GM23338 (cell line): ENCODE measurements at regions not wholly inside any gene's neighbourhood (a gene's known extent, or its start where the extent isn't known, plus 50 kb on each side); places are given as distances from the start of the nearest gene placed in this dataset.

Experiments
- ATAC-seq: fragments of 200-7000 bp; cut with Tn5 transposase; 3 replicates; pipeline ENCODE4 v1.9.1; 2020
- DNase-seq: peaks from one replicate; pipeline ENCODE4 v3.0.0-alpha.2; 2015; ENCODE audit warnings: low spot score
- H2AFZ ChIP-seq: fragments of 200-600 bp; sonication (generic); 2 replicates; pipeline ENCODE4 v1.8.0; 2016; ENCODE audit warnings: antibody characterized with exemption, mild to moderate bottlenecking, moderate library complexity
- H3F3A ChIP-seq: fragments of 200-600 bp; sonication (generic); replicated peaks from 2 replicates; pipeline ENCODE4 v1.8.0; 2017; ENCODE audit warnings: antibody characterized with exemption, mixed run types, low read depth
- H3K27ac ChIP-seq: fragments of 200-600 bp; sonication (generic); 2 replicates; pipeline ENCODE4 v1.6.1; 2016; ENCODE audit warnings: low read depth
- H3K27me3 ChIP-seq: fragments of 200-600 bp; sonication (generic); 2 replicates; pipeline ENCODE4 v1.8.0; 2016; ENCODE audit warnings: mild to moderate bottlenecking, mixed run types, moderate library complexity; ENCODE audit not compliant: insufficient read depth
- H3K36me3 ChIP-seq: fragments of 200-600 bp; sonication (generic); 2 replicates; pipeline ENCODE4 v1.8.0; 2016; ENCODE audit warnings: mild to moderate bottlenecking; ENCODE audit not compliant: insufficient read depth
- H3K4me1 ChIP-seq: fragments of 200-600 bp; sonication (generic); 2 replicates; pipeline ENCODE4 v1.8.0; 2016; ENCODE audit warnings: mild to moderate bottlenecking, moderate library complexity; ENCODE audit not compliant: insufficient read depth
- H3K4me2 ChIP-seq: fragments of 200-600 bp; sonication (generic); 2 replicates; pipeline ENCODE4 v1.7.1; 2017; ENCODE audit warnings: mixed run types
- H3K4me3 ChIP-seq: fragments of 200-600 bp; sonication (generic); 2 replicates; pipeline ENCODE4 v1.6.1; 2016; ENCODE audit warnings: mixed run types
- H3K79me2 ChIP-seq: fragments of 200-600 bp; sonication (generic); replicated peaks from 2 replicates; pipeline ENCODE4 v1.8.0; 2017; ENCODE audit warnings: mild to moderate bottlenecking; ENCODE audit not compliant: insufficient read depth
- H3K9me2 ChIP-seq: fragments of 200-600 bp; sonication (generic); 2 replicates; pipeline ENCODE4 v1.8.0; 2017; ENCODE audit not compliant: insufficient read depth
- H4K20me1 ChIP-seq: fragments of 200-600 bp; sonication (generic); replicated peaks from 2 replicates; pipeline ENCODE4 v1.8.0; 2017; ENCODE audit warnings: mild to moderate bottlenecking; ENCODE audit not compliant: insufficient read depth
- H3K27ac Mint-ChIP-seq: 2 replicates; pipeline ENCODE4 v1.8.0; 2020; ENCODE audit warnings: inconsistent platforms, mild to moderate bottlenecking, moderate library complexity, mixed read lengths
- H3K27me3 Mint-ChIP-seq: 3 replicates; pipeline ENCODE4 v1.8.0; 2022; ENCODE audit warnings: low read depth, mild to moderate bottlenecking, moderate library complexity, mixed read lengths, inconsistent platforms; ENCODE audit not compliant: insufficient read depth, poor library complexity
- H3K36me3 Mint-ChIP-seq: 3 replicates; pipeline ENCODE4 v1.8.0; 2021; ENCODE audit warnings: low read depth, mild to moderate bottlenecking, inconsistent platforms, moderate library complexity, mixed read lengths
- H3K4me1 Mint-ChIP-seq: 3 replicates; pipeline ENCODE4 v1.8.0; 2020; ENCODE audit warnings: mild to moderate bottlenecking, inconsistent platforms, mixed read lengths
- H3K4me3 Mint-ChIP-seq: 3 replicates; pipeline ENCODE4 v1.8.0; 2021; ENCODE audit warnings: moderate library complexity, mild to moderate bottlenecking, inconsistent platforms, mixed read lengths
- H3K9me3 Mint-ChIP-seq: 3 replicates; pipeline ENCODE4 v1.8.0; 2020; ENCODE audit warnings: moderate library complexity, mild to moderate bottlenecking, inconsistent platforms, mixed read lengths
- CREB1 ChIP-seq: fragments of 250-450 bp; sonication (Bioruptor Pico); IDR thresholded peaks from 2 replicates; pipeline ENCODE4 v1.5.0; 2020; ENCODE audit warnings: low read depth, mild to moderate bottlenecking, moderate library complexity
- CTCF ChIP-seq, 2 experiments: fragments of 200-600 bp in 1 of 2; sonication (generic) in 1 of 2; conservative IDR thresholded peaks; 2 replicates each; pipeline versions ENCODE4 v1.5.1 to v1.6.1; 2016 to 2017; ENCODE audit warnings: antibody characterized with exemption in 2 of 2, low read depth in 2 of 2, mild to moderate bottlenecking in 2 of 2, moderate library complexity in 1 of 2
- ETS1 ChIP-seq: IDR thresholded peaks from 2 replicates; pipeline ENCODE4 v1.6.1; 2016; ENCODE audit warnings: antibody characterized with exemption
- JUNB ChIP-seq: IDR thresholded peaks from one replicate; pipeline ENCODE4 v1.6.1; 2016; ENCODE audit warnings: antibody characterized with exemption; ENCODE audit not compliant: unreplicated experiment
- POLR2AphosphoS5 ChIP-seq: IDR thresholded peaks from 2 replicates; pipeline ENCODE4 v1.6.1; 2016; ENCODE audit warnings: antibody characterized with exemption, low read depth
- REST ChIP-seq: IDR thresholded peaks from one replicate; pipeline ENCODE4 v1.6.1; 2018; ENCODE audit warnings: antibody characterized with exemption; ENCODE audit not compliant: unreplicated experiment
- ZNF114 ChIP-seq: fragments of 250-450 bp; sonication (Bioruptor Pico); IDR thresholded peaks from 2 replicates; pipeline ENCODE4 v1.5.0; 2020; ENCODE audit warnings: mild to moderate bottlenecking, moderate library complexity
- ZNF462 ChIP-seq: fragments of 250-450 bp; sonication (Bioruptor Pico); IDR thresholded peaks from 2 replicates; pipeline ENCODE4 v1.5.0; 2020; ENCODE audit warnings: mild to moderate bottlenecking, moderate library complexity

- no peak for TF ChIP-seq REST
Measured at GRCh38 chr2:39521876-39522517, 84.9 kb upstream of the MAP4K3 start (continued).

GRCh38 chr2:39522518-39522877, 85.4 kb upstream of the MAP4K3 start:
- no peaks in the 10 kb centered on the region for H3K27me3 ChIP-seq
- ATAC-seq (no peak), DNase-seq (no peak)
- H3K4me1 ChIP-seq, result peaks cover 16% of the 10 kb centered on the region; the same call in 1 of the 2 replicates
- no peak overlapping the region for H3K27ac Mint-ChIP-seq
- H3K4me1 Mint-ChIP-seq, result peaks cover 13% of the 10 kb centered on the region
- no peak overlapping the region for H3K4me3 Mint-ChIP-seq
- H3K4me2 ChIP-seq, result no peak overlapping the region
- peaks cover 4% of the 10 kb centered on the region for H3K9me2 ChIP-seq
- H3K36me3 ChIP-seq, result peaks cover 24% of the 10 kb centered on the region
- no peaks in the 10 kb centered on the region for H3K79me2 ChIP-seq
- peaks cover 3% of the 10 kb centered on the region for H3K27me3 Mint-ChIP-seq
- H3K4me3 ChIP-seq, result no peak overlapping the region
- no peaks in the 10 kb centered on the region for H3F3A ChIP-seq
- H3K9me3 Mint-ChIP-seq, result peaks cover 28% of the 10 kb centered on the region
- no peak overlapping the region for H3K27ac ChIP-seq
- H4K20me1 ChIP-seq, result no peaks in the 10 kb centered on the region
- no peak overlapping the region for H2AFZ ChIP-seq
- peaks cover 48% of the 10 kb centered on the region for H3K36me3 Mint-ChIP-seq
- TF ChIP-seq ZNF462 (CRISPR knock-in tag) (no peak), POLR2AphosphoS5 (no peak), REST (no peak), CREB1 (CRISPR knock-in tag) (no peak), JUNB (no peak), ETS1 (no peak), ZNF114 (no peak), CTCF (conservative IDR thresholded peaks at IDR 0.05; ENCODE audit: low read depth in 2 of 2) (no peak)
